Keratinocyte (primary cell): ENCODE measurements at regions not wholly inside any gene's neighbourhood (a gene's known extent, or its start where the extent isn't known, plus 50 kb on each side); places are given as distances from the start of the nearest gene placed in this dataset.

ENCODE experiments used
- DNase-seq: peaks from one replicate; pipeline ENCODE4 v3.0.0-alpha.2; 2011; ENCODE audit warnings: low read depth, missing footprints, low spot score
- FAIRE-seq: peaks from 2 replicates; lab custom pipeline; 2011; peaks lifted over from hg19 to GRCh38; lab: Jason Lieb, UNC
- H2AFZ ChIP-seq: 2 replicates; pipeline ENCODE4 v1.6.0; 2012; ENCODE audit warnings: low read length, control low read depth, inconsistent platforms; ENCODE audit not compliant: control insufficient read depth
- H3K27ac ChIP-seq: 2 replicates; pipeline ENCODE4 v1.5.1; 2011; ENCODE audit warnings: low read length; ENCODE audit not compliant: control insufficient read depth, insufficient read depth
- H3K27me3 ChIP-seq: 3 replicates; pipeline ENCODE4 v1.6.0; 2011; ENCODE audit warnings: low read length; ENCODE audit not compliant: control insufficient read depth, insufficient read depth; ENCODE audit errors: extremely low read depth
- H3K36me3 ChIP-seq, 2 experiments: 2 replicates in 1 of 2; 3 replicates in 1 of 2; pipeline ENCODE4 v1.5.1; 2011; ENCODE audit warnings: low read length in 2 of 2, mild to moderate bottlenecking in 1 of 2; ENCODE audit not compliant: control insufficient read depth in 2 of 2, insufficient read depth in 2 of 2; ENCODE audit errors: extremely low read depth in 1 of 2
- H3K4me1 ChIP-seq: 3 replicates; pipeline ENCODE4 v1.5.1; 2011; ENCODE audit warnings: low read length; ENCODE audit not compliant: control insufficient read depth, insufficient read depth; ENCODE audit errors: extremely low read depth
- H3K4me2 ChIP-seq: 3 replicates; pipeline ENCODE4 v1.6.0; 2011; ENCODE audit warnings: low read depth, low read length; ENCODE audit not compliant: control insufficient read depth, insufficient read depth; ENCODE audit errors: extremely low read depth
- H3K4me3 ChIP-seq, 3 experiments: fragments of 200-600 bp in 1 of 3; sonication (generic) in 1 of 3; 2 replicates in 2 of 3; 3 replicates in 1 of 3; pipeline ENCODE4 v1.5.1; 2011 to 2016; ENCODE audit warnings: low read length in 3 of 3, mild to moderate bottlenecking in 3 of 3, control low read depth in 2 of 3, inconsistent platforms in 1 of 3, low read depth in 1 of 3, mixed read lengths in 1 of 3, mixed run types in 1 of 3, moderate library complexity in 1 of 3; ENCODE audit not compliant: control insufficient read depth in 2 of 3, insufficient read depth in 2 of 3; ENCODE audit errors: extremely low read depth in 1 of 3
- H3K79me2 ChIP-seq: 2 replicates; pipeline ENCODE4 v1.6.0; 2012; ENCODE audit warnings: low read length; ENCODE audit not compliant: control insufficient read depth, insufficient read depth
- H3K9ac ChIP-seq: 3 replicates; pipeline ENCODE4 v1.6.0; 2011; ENCODE audit warnings: low read length; ENCODE audit not compliant: control insufficient read depth, insufficient read depth; ENCODE audit errors: extremely low read depth
- H3K9me1 ChIP-seq: 3 replicates; pipeline ENCODE4 v1.6.0; 2011; ENCODE audit warnings: low read length; ENCODE audit not compliant: control insufficient read depth, insufficient read depth; ENCODE audit errors: extremely low read depth
- H3K9me3 ChIP-seq: 2 replicates; pipeline ENCODE4 v1.5.1; 2012; ENCODE audit warnings: low read depth, low read length; ENCODE audit not compliant: control insufficient read depth
- H4K20me1 ChIP-seq: 3 replicates; pipeline ENCODE4 v1.6.0; 2011; ENCODE audit warnings: low read length; ENCODE audit not compliant: control insufficient read depth, insufficient read depth; ENCODE audit errors: extremely low read depth
- EZH2 ChIP-seq: IDR thresholded peaks from one replicate; pipeline ENCODE4 v1.6.1; 2012; ENCODE audit warnings: inconsistent platforms, mild to moderate bottlenecking, low read length, moderate library complexity
- dilution Hi-C: fragments of 300-500 bp; cut with MboI; formaldehyde crosslinking; loops from one replicate; pipeline ENCODE4 v1.7.0; 2020; ENCODE audit warnings: low sequenced_read_pairs; ENCODE audit not compliant: extremely low pct_ligation_motif_present
- TF ChIP-seq, protein P1 (sequence below), 3 experiments: IDR thresholded peaks in 1 of 3; conservative IDR thresholded peaks in 1 of 3; optimal IDR thresholded peaks in 1 of 3; 2 replicates in 2 of 3; 3 replicates in 1 of 3; pipeline versions ENCODE3 to v1.5.1; 2011; ENCODE audit warnings: low read length in 3 of 3, mild to moderate bottlenecking in 3 of 3, moderate library complexity in 2 of 3, control low read depth in 1 of 3, inconsistent platforms in 1 of 3; ENCODE audit not compliant: insufficient read depth in 2 of 3; ENCODE audit errors: extremely low read depth in 1 of 3

DNA sequence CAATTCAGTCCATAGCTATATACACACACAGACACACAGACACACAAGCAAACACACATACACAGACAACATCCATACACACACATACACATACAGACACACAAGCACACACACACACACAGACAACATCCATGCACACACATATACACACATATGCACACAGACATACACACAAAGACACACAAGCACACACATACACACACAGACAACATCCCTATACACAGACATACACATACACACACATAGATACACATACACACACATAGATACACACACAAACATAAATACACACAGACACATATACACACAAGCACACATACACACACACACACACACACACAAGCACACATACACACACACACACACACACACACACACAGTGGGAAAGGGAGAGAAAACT, 254.8 kb downstream of the VRK1 start:
- TF ChIP-seq EZH2: no peak
- H3K36me3 ChIP-seq: no peaks in the 10 kb centered on the region
- FAIRE-seq (no peak), DNase-seq (no peak)
- H4K20me1 ChIP-seq: no peaks in the 10 kb centered on the region
- H3K4me1 ChIP-seq: no peaks in the 10 kb centered on the region
- H3K4me2 ChIP-seq: no peak overlapping the region
- peaks cover 26% of the 10 kb centered on the region for H3K27me3 ChIP-seq
- H3K9me1 ChIP-seq: no peaks in the 10 kb centered on the region
- H3K9ac ChIP-seq: no peak overlapping the region
- H3K9me3 ChIP-seq: no peaks in the 10 kb centered on the region
- dilution Hi-C loops: no loop called here
- H3K27ac ChIP-seq: no peak overlapping the region
- H3K4me3 ChIP-seq: no peak overlapping the region
- no peak overlapping the region for H2AFZ ChIP-seq
- no peaks in the 10 kb centered on the region for H3K79me2 ChIP-seq

DNA sequence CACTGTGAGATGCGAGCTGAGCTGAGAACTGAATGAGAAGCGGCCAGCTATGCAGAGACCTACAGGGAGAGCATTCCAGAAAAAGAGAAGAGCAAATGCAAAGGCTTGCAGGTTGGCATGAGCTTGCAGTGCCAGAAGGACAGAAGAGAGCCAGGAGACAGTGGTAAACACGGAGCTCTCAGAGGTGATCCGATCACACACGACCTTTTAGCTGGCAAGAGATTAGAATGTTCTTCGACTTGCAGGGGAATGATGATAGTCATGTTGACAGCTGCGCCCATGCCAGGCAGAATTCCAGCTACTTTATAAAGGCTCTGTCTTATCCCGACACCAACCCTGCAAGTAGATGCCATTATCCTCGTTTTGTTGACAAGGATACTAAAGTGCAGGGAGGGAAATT, 256.8 kb downstream of the VRK1 start:
- H2AFZ ChIP-seq: no peak overlapping the region
- peaks cover 19% of the 10 kb centered on the region for H3K27me3 ChIP-seq
- TF ChIP-seq EZH2: no peak
- TF ChIP-seq, protein P1, sequence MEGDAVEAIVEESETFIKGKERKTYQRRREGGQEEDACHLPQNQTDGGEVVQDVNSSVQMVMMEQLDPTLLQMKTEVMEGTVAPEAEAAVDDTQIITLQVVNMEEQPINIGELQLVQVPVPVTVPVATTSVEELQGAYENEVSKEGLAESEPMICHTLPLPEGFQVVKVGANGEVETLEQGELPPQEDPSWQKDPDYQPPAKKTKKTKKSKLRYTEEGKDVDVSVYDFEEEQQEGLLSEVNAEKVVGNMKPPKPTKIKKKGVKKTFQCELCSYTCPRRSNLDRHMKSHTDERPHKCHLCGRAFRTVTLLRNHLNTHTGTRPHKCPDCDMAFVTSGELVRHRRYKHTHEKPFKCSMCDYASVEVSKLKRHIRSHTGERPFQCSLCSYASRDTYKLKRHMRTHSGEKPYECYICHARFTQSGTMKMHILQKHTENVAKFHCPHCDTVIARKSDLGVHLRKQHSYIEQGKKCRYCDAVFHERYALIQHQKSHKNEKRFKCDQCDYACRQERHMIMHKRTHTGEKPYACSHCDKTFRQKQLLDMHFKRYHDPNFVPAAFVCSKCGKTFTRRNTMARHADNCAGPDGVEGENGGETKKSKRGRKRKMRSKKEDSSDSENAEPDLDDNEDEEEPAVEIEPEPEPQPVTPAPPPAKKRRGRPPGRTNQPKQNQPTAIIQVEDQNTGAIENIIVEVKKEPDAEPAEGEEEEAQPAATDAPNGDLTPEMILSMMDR (optimal IDR thresholded peaks at IDR 0.05 in 1 of 3, IDR thresholded peaks at IDR 0.05 in 1 of 3, conservative IDR thresholded peaks at IDR 0.05 in 1 of 3; ENCODE audit: extremely low read depth in 1 of 3, insufficient read depth in 2 of 3, low read length in 3 of 3): no peak
- no peaks in the 10 kb centered on the region for H3K9me1 ChIP-seq
- H3K9ac ChIP-seq: no peak overlapping the region
- DNase-seq: no peak
- dilution Hi-C loops: no loop called here
- H3K4me2 ChIP-seq: no peak overlapping the region
- H3K79me2 ChIP-seq: no peaks in the 10 kb centered on the region
- FAIRE-seq: no peak
- no peak overlapping the region for H3K4me3 ChIP-seq
- H4K20me1 ChIP-seq: no peaks in the 10 kb centered on the region
- no peaks in the 10 kb centered on the region for H3K9me3 ChIP-seq
- no peaks in the 10 kb centered on the region for H3K36me3 ChIP-seq
- H3K4me1 ChIP-seq: no peaks in the 10 kb centered on the region
- H3K27ac ChIP-seq: no peak overlapping the region

DNA sequence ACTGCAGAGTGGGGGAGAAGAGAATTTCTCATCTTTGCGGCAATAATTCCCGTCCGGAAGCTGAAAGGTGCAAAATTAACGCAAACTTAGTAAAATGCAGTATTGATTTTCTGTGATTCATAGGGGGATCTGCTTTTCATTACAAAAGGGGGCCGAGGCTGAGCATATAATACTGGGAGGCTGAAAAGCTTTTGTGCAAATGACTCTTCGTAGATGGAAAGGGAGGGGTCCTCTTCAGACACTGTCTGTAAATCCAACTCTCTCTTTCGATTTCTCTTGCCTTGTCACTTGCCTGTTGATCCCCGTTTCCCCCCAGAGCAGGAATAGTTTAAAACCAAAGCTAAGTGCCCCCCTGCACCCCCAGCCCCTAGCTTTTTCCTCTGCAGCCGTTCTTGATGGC, 258.2 kb downstream of the VRK1 start:
- no peaks in the 10 kb centered on the region for H4K20me1 ChIP-seq
- DNase-seq (no peak), FAIRE-seq (no peak)
- H3K27ac ChIP-seq: no peak overlapping the region
- no peak overlapping the region for H3K4me2 ChIP-seq
- H3K27me3 ChIP-seq: peaks cover 19% of the 10 kb centered on the region
- no peaks in the 10 kb centered on the region for H3K79me2 ChIP-seq
- TF ChIP-seq, protein P1 (optimal IDR thresholded peaks at IDR 0.05 in 1 of 3, IDR thresholded peaks at IDR 0.05 in 1 of 3, conservative IDR thresholded peaks at IDR 0.05 in 1 of 3; ENCODE audit: extremely low read depth in 1 of 3, insufficient read depth in 2 of 3, low read length in 3 of 3): no peak
- no peaks in the 10 kb centered on the region for H3K36me3 ChIP-seq
- H3K4me3 ChIP-seq: no peak overlapping the region
- H3K9ac ChIP-seq: no peak overlapping the region
- no peaks in the 10 kb centered on the region for H3K4me1 ChIP-seq
- dilution Hi-C loops: no loop called here
- no peaks in the 10 kb centered on the region for H3K9me3 ChIP-seq
- H2AFZ ChIP-seq: no peak overlapping the region
- H3K9me1 ChIP-seq: no peaks in the 10 kb centered on the region
